Thyroid gland (tissue), 4 donors: ENCODE measurements at regions not wholly inside any gene's neighbourhood (a gene's known extent, or its start where the extent isn't known, plus 50 kb on each side); places are given as distances from the start of the nearest gene placed in this dataset.

Experiments used
- POLR2A ChIP-seq, 2 donors: fragments of 450-650 bp; IDR thresholded peaks; one replicate each; pipeline ENCODE4 v1.6.1; 2017; ENCODE audit warnings: antibody characterized with exemption in 2 of 2, mild to moderate bottlenecking in 2 of 2, moderate library complexity in 1 of 2
- TF ChIP-seq, protein P1 (sequence below), 6 experiments: fragments of 200-600 bp in 3 of 6; fragments of 450-650 bp in 3 of 6; sonication (generic) in 3 of 6; IDR thresholded peaks; one replicate each; pipeline ENCODE4 v1.5.1; 2016 to 2019; ENCODE audit warnings: antibody characterized with exemption in 6 of 6, mild to moderate bottlenecking in 2 of 6, inconsistent platforms in 1 of 6, moderate library complexity in 1 of 6

DNA sequence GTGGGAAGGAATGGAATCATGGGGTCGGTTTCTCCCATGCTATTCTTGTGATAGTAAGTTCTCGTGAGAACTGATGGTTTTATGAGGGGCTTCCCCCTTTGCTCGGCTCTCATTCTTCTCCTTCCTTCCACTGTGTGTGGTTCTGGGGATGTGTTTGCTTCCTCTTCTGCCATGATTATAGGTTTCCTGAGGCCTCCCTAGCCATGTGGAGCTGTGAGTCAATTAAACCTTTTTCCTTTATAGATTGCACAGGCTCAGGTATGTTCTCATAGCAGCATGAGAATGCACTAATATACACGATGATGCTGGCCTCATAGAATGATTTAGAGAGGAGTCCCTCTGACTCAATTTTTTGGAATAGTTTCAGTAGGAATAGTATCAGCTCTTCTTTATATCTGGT lies 195.4 kb upstream of the IVNS1ABP start:
- no peak for TF ChIP-seq POLR2A (IDR thresholded peaks at IDR 0.05)
- TF ChIP-seq, protein P1, sequence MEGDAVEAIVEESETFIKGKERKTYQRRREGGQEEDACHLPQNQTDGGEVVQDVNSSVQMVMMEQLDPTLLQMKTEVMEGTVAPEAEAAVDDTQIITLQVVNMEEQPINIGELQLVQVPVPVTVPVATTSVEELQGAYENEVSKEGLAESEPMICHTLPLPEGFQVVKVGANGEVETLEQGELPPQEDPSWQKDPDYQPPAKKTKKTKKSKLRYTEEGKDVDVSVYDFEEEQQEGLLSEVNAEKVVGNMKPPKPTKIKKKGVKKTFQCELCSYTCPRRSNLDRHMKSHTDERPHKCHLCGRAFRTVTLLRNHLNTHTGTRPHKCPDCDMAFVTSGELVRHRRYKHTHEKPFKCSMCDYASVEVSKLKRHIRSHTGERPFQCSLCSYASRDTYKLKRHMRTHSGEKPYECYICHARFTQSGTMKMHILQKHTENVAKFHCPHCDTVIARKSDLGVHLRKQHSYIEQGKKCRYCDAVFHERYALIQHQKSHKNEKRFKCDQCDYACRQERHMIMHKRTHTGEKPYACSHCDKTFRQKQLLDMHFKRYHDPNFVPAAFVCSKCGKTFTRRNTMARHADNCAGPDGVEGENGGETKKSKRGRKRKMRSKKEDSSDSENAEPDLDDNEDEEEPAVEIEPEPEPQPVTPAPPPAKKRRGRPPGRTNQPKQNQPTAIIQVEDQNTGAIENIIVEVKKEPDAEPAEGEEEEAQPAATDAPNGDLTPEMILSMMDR (IDR thresholded peaks at IDR 0.05): no peak
